ENCODE measurements at regions not wholly inside any gene's neighbourhood (a gene's known extent, or its start where the extent isn't known, plus 50 kb on each side); places are given as distances from the start of the nearest gene placed in this dataset.

DNA sequence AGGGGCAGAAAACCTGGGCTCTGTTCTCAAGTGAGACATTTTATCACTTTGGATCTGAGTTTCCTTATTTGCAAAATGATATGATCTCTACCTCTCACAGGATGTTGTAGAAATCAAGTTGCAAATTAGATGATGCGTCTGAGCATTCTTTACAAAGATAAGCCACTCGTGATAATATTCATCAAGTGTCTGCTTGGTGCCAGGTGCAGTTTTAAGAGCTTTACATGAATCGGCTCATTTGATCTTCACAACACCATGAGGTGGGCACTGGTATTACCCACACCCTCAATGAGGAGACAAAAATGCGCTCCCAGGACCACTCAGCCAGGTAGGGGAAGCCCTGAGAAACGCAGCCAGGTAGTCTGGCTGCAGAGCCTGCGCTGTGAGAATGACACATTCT, 59.1 kb upstream of the CA12 start:
- Histone ChIP-seq H3K9me3 (ENCODE audit: control insufficient read depth, insufficient read depth, low read length) (no peaks in the 10 kb centered on the region), H2AK9ac (replicated peaks; ENCODE audit: low read depth, low read length, poor library complexity) (no peak overlapping the region), H3K23ac (ENCODE audit: low read depth, low read length) (no peak overlapping the region), H2BK120ac (ENCODE audit: low read depth, low read length) (no peak overlapping the region), H3K18ac (ENCODE audit: low read depth, low read length) (no peak overlapping the region), H3K27me3 (ENCODE audit: control insufficient read depth, insufficient read depth, low read length) (peaks cover 17% of the 10 kb centered on the region), H3K27ac (ENCODE audit: insufficient read depth, low read length) (no peak overlapping the region), H3K79me1 (ENCODE audit: low read depth in 1 of 2, low read length in 2 of 2) (no peaks in the 10 kb centered on the region), H3K14ac (replicated peaks; ENCODE audit: low read depth, low read length) (no peak overlapping the region), H4K91ac (ENCODE audit: insufficient read depth, low read depth, low read length) (no peak overlapping the region), H2AFZ (replicated peaks; ENCODE audit: low read length, poor library complexity) (no peak overlapping the region), H4K8ac (ENCODE audit: low read depth in 2 of 2, low read length in 2 of 2) (no peak overlapping the region), H3K4me1 (ENCODE audit: control insufficient read depth, insufficient read depth, low read length) (peaks cover 15% of the 10 kb centered on the region), H4K20me1 (ENCODE audit: insufficient read depth, low read length) (no peaks in the 10 kb centered on the region), H2BK5ac (ENCODE audit: low read depth, low read length, poor library complexity, severe bottlenecking) (no peak overlapping the region), H3K4me3 (ENCODE audit: insufficient read depth, low read depth, low read length) (no peak overlapping the region), H2BK20ac (ENCODE audit: low read depth, low read length) (no peak overlapping the region), H3K36me3 (ENCODE audit: control insufficient read depth, insufficient read depth, low read length) (no peaks in the 10 kb centered on the region), H3K9me1 (ENCODE audit: insufficient read depth, low read length) (peaks cover 4% of the 10 kb centered on the region), H3K9ac (ENCODE audit: low read depth, low read length) (no peak overlapping the region), H2BK15ac (ENCODE audit: low read depth, low read length) (no peak overlapping the region), H3K4me2 (ENCODE audit: low read depth, low read length) (no peak overlapping the region), H3K56ac (ENCODE audit: extremely low read depth, insufficient read depth, low read length) (no peak overlapping the region), H2AK5ac (ENCODE audit: low read depth, low read length) (no peak overlapping the region), H4K5ac (ENCODE audit: low read depth, low read length) (no peak overlapping the region), H3K4ac (ENCODE audit: low read depth, low read length) (no peak overlapping the region)
- no CpG with 5 or more reads among the region's 6 CpGs for WGBS, 2 experiments (ENCODE audit: extremely low coverage in 2 of 2, insufficient read length in 1 of 2)
- ATAC-seq (ENCODE audit: low read depth), result no peak
- in situ Hi-C loops (cut with MboI; ENCODE audit: low sequenced_read_pairs), result no loop called here
- dilution Hi-C loops (cut with HindIII; ENCODE audit: low sequenced_read_pairs, unreplicated experiment), result no loop called here
- TF ChIP-seq, protein P1, sequence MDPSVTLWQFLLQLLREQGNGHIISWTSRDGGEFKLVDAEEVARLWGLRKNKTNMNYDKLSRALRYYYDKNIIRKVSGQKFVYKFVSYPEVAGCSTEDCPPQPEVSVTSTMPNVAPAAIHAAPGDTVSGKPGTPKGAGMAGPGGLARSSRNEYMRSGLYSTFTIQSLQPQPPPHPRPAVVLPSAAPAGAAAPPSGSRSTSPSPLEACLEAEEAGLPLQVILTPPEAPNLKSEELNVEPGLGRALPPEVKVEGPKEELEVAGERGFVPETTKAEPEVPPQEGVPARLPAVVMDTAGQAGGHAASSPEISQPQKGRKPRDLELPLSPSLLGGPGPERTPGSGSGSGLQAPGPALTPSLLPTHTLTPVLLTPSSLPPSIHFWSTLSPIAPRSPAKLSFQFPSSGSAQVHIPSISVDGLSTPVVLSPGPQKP (IDR thresholded peaks at IDR 0.05; ENCODE audit: borderline replicate concordance, low read depth, low read length), result no peak
- TF ChIP-seq FOS (IDR thresholded peaks at IDR 0.05; ENCODE audit: low read depth, low read length), result no peak
- TF ChIP-seq RAD21 (IDR thresholded peaks at IDR 0.05; ENCODE audit: low read length), result no peak
- TF ChIP-seq USF2 (IDR thresholded peaks at IDR 0.05; ENCODE audit: low read depth, low read length), result no peak
- TF ChIP-seq CTCF (conservative IDR thresholded peaks at IDR 0.05; ENCODE audit: low read depth, low read length), result no peak
- TF ChIP-seq SMC3 (IDR thresholded peaks at IDR 0.05; ENCODE audit: low read depth, low read length), result no peak
- no peak for TF ChIP-seq RCOR1 (IDR thresholded peaks at IDR 0.05; ENCODE audit: insufficient replicate concordance, low read length)
- TF ChIP-seq NFE2L2 (IDR thresholded peaks at IDR 0.05; ENCODE audit: low read depth, low read length), result no peak
- TF ChIP-seq MAFK (IDR thresholded peaks at IDR 0.05; ENCODE audit: low read depth, low read length), result no peak
- no peak for TF ChIP-seq MXI1 (IDR thresholded peaks at IDR 0.05; ENCODE audit: borderline replicate concordance, low read depth, low read length)
- TF ChIP-seq RFX5 (IDR thresholded peaks at IDR 0.05; ENCODE audit: low read depth, low read length), result no peak
- TF ChIP-seq POLR2A (IDR thresholded peaks at IDR 0.05; ENCODE audit: low read depth, low read length), result no peak
- TF ChIP-seq CHD1 (IDR thresholded peaks at IDR 0.05; ENCODE audit: low read depth, low read length), result no peak
- TF ChIP-seq BHLHE40 (IDR thresholded peaks at IDR 0.05; ENCODE audit: low read depth, low read length), result no peak
- no peak for TF ChIP-seq MAZ (IDR thresholded peaks at IDR 0.05; ENCODE audit: borderline replicate concordance, low read depth, low read length)
- no peak for TF ChIP-seq CEBPB (IDR thresholded peaks at IDR 0.05; ENCODE audit: low read depth, low read length)
- ChIA-PET POLR2A (ENCODE audit: unreplicated experiment) (no interaction called here), CTCF (no interaction called here)
- DNase-seq, result no peak
- BruUV-seq (replicated peaks), result no TSS peak
- intact Hi-C loops (cut with micrococcal nuclease), result no loop called here
